ENCODE measurements at regions not wholly inside any gene's neighbourhood (a gene's known extent, or its start where the extent isn't known, plus 50 kb on each side); places are given as distances from the start of the nearest gene placed in this dataset.

- Histone ChIP-seq H3K4me1 (ENCODE audit: control insufficient read depth, low read length) (no peaks in the 10 kb centered on the region), H4K20me1 (ENCODE audit: control insufficient read depth, insufficient read depth, low read depth, low read length) (no peaks in the 10 kb centered on the region), H3K4me3 (ENCODE audit: low read length) (no peak overlapping the region), H3K4me2 (ENCODE audit: low read length) (no peak overlapping the region), H3K9me3 (ENCODE audit: control insufficient read depth, insufficient read depth, low read length) (peaks cover 8% of the 10 kb centered on the region), H3K9me2 (replicated peaks; ENCODE audit: control insufficient read depth, low read length) (no peaks in the 10 kb centered on the region), H3K79me2 (ENCODE audit: control insufficient read depth, low read length) (no peaks in the 10 kb centered on the region), H3K27me3 (ENCODE audit: control insufficient read depth, low read length) (no peaks in the 10 kb centered on the region), H3K36me3 (ENCODE audit: control insufficient read depth, low read length) (no peaks in the 10 kb centered on the region), H3F3A (ENCODE audit: control insufficient read depth, insufficient read depth) (no peaks in the 10 kb centered on the region), H3K27ac (ENCODE audit: low read depth, low read length) (no peak overlapping the region)
- TF ChIP-seq, protein P1, sequence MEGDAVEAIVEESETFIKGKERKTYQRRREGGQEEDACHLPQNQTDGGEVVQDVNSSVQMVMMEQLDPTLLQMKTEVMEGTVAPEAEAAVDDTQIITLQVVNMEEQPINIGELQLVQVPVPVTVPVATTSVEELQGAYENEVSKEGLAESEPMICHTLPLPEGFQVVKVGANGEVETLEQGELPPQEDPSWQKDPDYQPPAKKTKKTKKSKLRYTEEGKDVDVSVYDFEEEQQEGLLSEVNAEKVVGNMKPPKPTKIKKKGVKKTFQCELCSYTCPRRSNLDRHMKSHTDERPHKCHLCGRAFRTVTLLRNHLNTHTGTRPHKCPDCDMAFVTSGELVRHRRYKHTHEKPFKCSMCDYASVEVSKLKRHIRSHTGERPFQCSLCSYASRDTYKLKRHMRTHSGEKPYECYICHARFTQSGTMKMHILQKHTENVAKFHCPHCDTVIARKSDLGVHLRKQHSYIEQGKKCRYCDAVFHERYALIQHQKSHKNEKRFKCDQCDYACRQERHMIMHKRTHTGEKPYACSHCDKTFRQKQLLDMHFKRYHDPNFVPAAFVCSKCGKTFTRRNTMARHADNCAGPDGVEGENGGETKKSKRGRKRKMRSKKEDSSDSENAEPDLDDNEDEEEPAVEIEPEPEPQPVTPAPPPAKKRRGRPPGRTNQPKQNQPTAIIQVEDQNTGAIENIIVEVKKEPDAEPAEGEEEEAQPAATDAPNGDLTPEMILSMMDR (IDR thresholded peaks at IDR 0.05; ENCODE audit: low read depth, low read length, poor library complexity, severe bottlenecking): no peak
- TF ChIP-seq EZH2phosphoT487 (IDR thresholded peaks at IDR 0.05; ENCODE audit: borderline replicate concordance, low read length): no peak
These were observed 128.6 kb upstream of the MAST4 start for GRCh38 chr5:66467564-66467963.

GRCh38 chr5:66469684-66470083 is 126.5 kb upstream of the MAST4 start:
- peaks cover 8% of the 10 kb centered on the region for H3K9me3 ChIP-seq (ENCODE audit: control insufficient read depth, insufficient read depth, low read length)
- H3K4me1 ChIP-seq (ENCODE audit: control insufficient read depth, low read length): no peaks in the 10 kb centered on the region
- no peaks in the 10 kb centered on the region for H3K36me3 ChIP-seq (ENCODE audit: control insufficient read depth, low read length)
- no peak overlapping the region for H3K27ac ChIP-seq (ENCODE audit: low read depth, low read length)
- no peaks in the 10 kb centered on the region for H4K20me1 ChIP-seq (ENCODE audit: control insufficient read depth, insufficient read depth, low read depth, low read length)
- no peaks in the 10 kb centered on the region for H3F3A ChIP-seq (ENCODE audit: control insufficient read depth, insufficient read depth)
- no peaks in the 10 kb centered on the region for H3K27me3 ChIP-seq (ENCODE audit: control insufficient read depth, low read length)
- TF ChIP-seq, protein P1 (IDR thresholded peaks at IDR 0.05; ENCODE audit: low read depth, low read length, poor library complexity, severe bottlenecking): no peak
- no peak for TF ChIP-seq EZH2phosphoT487 (IDR thresholded peaks at IDR 0.05; ENCODE audit: borderline replicate concordance, low read length)
- no peaks in the 10 kb centered on the region for H3K79me2 ChIP-seq (ENCODE audit: control insufficient read depth, low read length)
- no peak overlapping the region for H3K4me2 ChIP-seq (ENCODE audit: low read length)
- H3K4me3 ChIP-seq (ENCODE audit: low read length): no peak overlapping the region
- no peaks in the 10 kb centered on the region for H3K9me2 ChIP-seq (replicated peaks; ENCODE audit: control insufficient read depth, low read length)

- H3K4me3 ChIP-seq (ENCODE audit: low read length): no peak overlapping the region
- no peak overlapping the region for H3K27ac ChIP-seq (ENCODE audit: low read depth, low read length)
- no peaks in the 10 kb centered on the region for H3F3A ChIP-seq (ENCODE audit: control insufficient read depth, insufficient read depth)
- H3K4me1 ChIP-seq (ENCODE audit: control insufficient read depth, low read length): no peaks in the 10 kb centered on the region
- TF ChIP-seq EZH2phosphoT487 (IDR thresholded peaks at IDR 0.05; ENCODE audit: borderline replicate concordance, low read length): no peak
- TF ChIP-seq, protein P1 (IDR thresholded peaks at IDR 0.05; ENCODE audit: low read depth, low read length, poor library complexity, severe bottlenecking): no peak
- H4K20me1 ChIP-seq (ENCODE audit: control insufficient read depth, insufficient read depth, low read depth, low read length): no peaks in the 10 kb centered on the region
- peaks cover 8% of the 10 kb centered on the region for H3K9me3 ChIP-seq (ENCODE audit: control insufficient read depth, insufficient read depth, low read length)
- H3K36me3 ChIP-seq (ENCODE audit: control insufficient read depth, low read length): no peaks in the 10 kb centered on the region
- no peak overlapping the region for H3K4me2 ChIP-seq (ENCODE audit: low read length)
- H3K27me3 ChIP-seq (ENCODE audit: control insufficient read depth, low read length): no peaks in the 10 kb centered on the region
- no peaks in the 10 kb centered on the region for H3K79me2 ChIP-seq (ENCODE audit: control insufficient read depth, low read length)
- no peaks in the 10 kb centered on the region for H3K9me2 ChIP-seq (replicated peaks; ENCODE audit: control insufficient read depth, low read length)
These were observed 124.2 kb upstream of the MAST4 start for GRCh38 chr5:66472010-66472409.

DNA sequence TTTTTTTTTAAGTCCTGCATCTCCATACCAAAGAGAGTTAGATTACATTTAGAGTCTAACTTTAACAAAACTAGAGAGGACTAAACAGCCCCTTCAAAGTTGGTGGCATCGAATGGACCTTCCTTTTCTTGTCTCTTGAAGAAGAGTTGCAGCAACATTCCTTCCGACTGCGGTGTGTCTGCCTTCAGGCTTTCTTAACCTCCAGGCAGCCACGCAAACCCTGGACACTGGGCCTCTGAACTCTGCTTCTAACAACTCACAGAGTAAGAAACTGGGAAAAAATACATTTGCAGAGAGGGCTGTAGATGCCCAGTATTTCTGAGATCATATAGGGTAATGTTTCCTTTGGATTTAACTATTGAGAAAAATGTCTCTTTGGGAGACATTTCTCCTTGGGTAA is 120.5 kb upstream of the MAST4 start:
- no peaks in the 10 kb centered on the region for H4K20me1 ChIP-seq (ENCODE audit: control insufficient read depth, insufficient read depth, low read depth, low read length)

More for the DNA sequence above, 120.5 kb upstream of the MAST4 start:
- no peaks in the 10 kb centered on the region for H3F3A ChIP-seq (ENCODE audit: control insufficient read depth, insufficient read depth)
- no peaks in the 10 kb centered on the region for H3K9me3 ChIP-seq (ENCODE audit: control insufficient read depth, insufficient read depth, low read length)
- no peak overlapping the region for H3K27ac ChIP-seq (ENCODE audit: low read depth, low read length)
- no peaks in the 10 kb centered on the region for H3K9me2 ChIP-seq (replicated peaks; ENCODE audit: control insufficient read depth, low read length)
- no peaks in the 10 kb centered on the region for H3K79me2 ChIP-seq (ENCODE audit: control insufficient read depth, low read length)
- no peaks in the 10 kb centered on the region for H3K36me3 ChIP-seq (ENCODE audit: control insufficient read depth, low read length)
- H3K4me3 ChIP-seq (ENCODE audit: low read length): no peak overlapping the region
- no peaks in the 10 kb centered on the region for H3K4me1 ChIP-seq (ENCODE audit: control insufficient read depth, low read length)
- no peak overlapping the region for H3K4me2 ChIP-seq (ENCODE audit: low read length)
- no peak for TF ChIP-seq EZH2phosphoT487 (IDR thresholded peaks at IDR 0.05; ENCODE audit: borderline replicate concordance, low read length)
- TF ChIP-seq, protein P1 (IDR thresholded peaks at IDR 0.05; ENCODE audit: low read depth, low read length, poor library complexity, severe bottlenecking): no peak
- H3K27me3 ChIP-seq (ENCODE audit: control insufficient read depth, low read length): no peaks in the 10 kb centered on the region

Measured in DOHH2 (cell line).